HepG2 (cell line): ENCODE measurements at regions not wholly inside any gene's neighbourhood (a gene's known extent, or its start where the extent isn't known, plus 50 kb on each side); places are given as distances from the start of the nearest gene placed in this dataset.

Experiments
- ARHGAP35 ChIP-seq: sonication (generic); formaldehyde crosslinking; IDR thresholded peaks from 2 replicates; pipeline ENCODE4 v1.9.0; 2022; ENCODE audit warnings: mild to moderate bottlenecking, inconsistent platforms, moderate library complexity, missing genetic modification reagents, borderline replicate concordance
- BATF2 ChIP-seq: sonication (generic); formaldehyde crosslinking; IDR thresholded peaks from 2 replicates; pipeline ENCODE4 v1.8.0; 2022; ENCODE audit warnings: mild to moderate bottlenecking, missing genetic modification reagents, moderate library complexity
- CTCF ChIP-seq: sonication (generic); formaldehyde crosslinking; IDR thresholded peaks from 2 replicates; pipeline ENCODE4 v1.5.0; 2020; ENCODE audit warnings: mild to moderate bottlenecking, missing genetic modification reagents, moderate library complexity
- HNRNPH1 ChIP-seq: fragments of 200-400 bp; formaldehyde crosslinking; optimal IDR thresholded peaks from 2 replicates; pipeline ENCODE3; 2017; ENCODE audit warnings: mild to moderate bottlenecking, low read depth, low read length
- HNRNPL ChIP-seq: fragments of 200-400 bp; formaldehyde crosslinking; IDR thresholded peaks from 2 replicates; pipeline ENCODE4 v1.6.1; 2017; ENCODE audit warnings: mild to moderate bottlenecking, low read depth, low read length
- POLR2A ChIP-seq, 2 experiments: IDR thresholded peaks; 2 replicates each; pipeline ENCODE4 v1.6.1; 2011; ENCODE audit warnings: low read depth in 2 of 2, low read length in 2 of 2, mild to moderate bottlenecking in 1 of 2, moderate library complexity in 1 of 2; ENCODE audit not compliant: insufficient read depth in 1 of 2
- PRDM4 ChIP-seq: sonication (generic); formaldehyde crosslinking; IDR thresholded peaks from 2 replicates; pipeline ENCODE4 v1.9.0; 2021; ENCODE audit warnings: missing genetic modification reagents, borderline replicate concordance

- TF ChIP-seq BATF2 (CRISPR knock-in tag): no peak
- TF ChIP-seq HNRNPH1: no peak
- no peak for TF ChIP-seq CTCF
- TF ChIP-seq POLR2A (IDR thresholded peaks at IDR 0.05; ENCODE audit: insufficient read depth in 1 of 2, low read depth in 2 of 2, low read length in 2 of 2): no peak
- TF ChIP-seq HNRNPL: no peak
- TF ChIP-seq ARHGAP35 (CRISPR knock-in tag): no peak
- no peak for TF ChIP-seq PRDM4 (CRISPR knock-in tag)
Observed at GRCh38 chr20:24109537-24109936, 121.0 kb upstream of the GGTLC1 start.
